ENCODE measurements at regions not wholly inside any gene's neighbourhood (a gene's known extent, or its start where the extent isn't known, plus 50 kb on each side); places are given as distances from the start of the nearest gene placed in this dataset.
A peak's percentile ranks its signal among the peaks of the same experiment; 100 is the strongest.

- intact Hi-C loops (cut with DNase I; ENCODE audit: low total_unique reads) = no loop called here
- Histone ChIP-seq H3K4me1 (peaks cover 31% of the 10 kb centered on the region), H3K27ac (peak overlapping the region; percentile 53 to 100), H3K9me3 (no peaks in the 10 kb centered on the region), H3K27me3 (no peaks in the 10 kb centered on the region), H3K36me3 (ENCODE audit: low read depth, missing control alignments) (no peaks in the 10 kb centered on the region), H3K4me3 (peak overlapping the region; percentile 78 to 97)
- peak; percentile 99 for DNase-seq
- 5 to 8% methylated on average over 23 to 34 of the region's 49 CpGs for WGBS, 2 donors
- no peak for TF ChIP-seq POLR2A (IDR thresholded peaks at IDR 0.05)
- TF ChIP-seq CTCF (IDR thresholded peaks at IDR 0.05) = peak in 1 of 3 experiments; percentile 1
Measured at GRCh38 chr9:94165592-94166235, 81.5 kb downstream of the PTPDC1 start.

DNA sequence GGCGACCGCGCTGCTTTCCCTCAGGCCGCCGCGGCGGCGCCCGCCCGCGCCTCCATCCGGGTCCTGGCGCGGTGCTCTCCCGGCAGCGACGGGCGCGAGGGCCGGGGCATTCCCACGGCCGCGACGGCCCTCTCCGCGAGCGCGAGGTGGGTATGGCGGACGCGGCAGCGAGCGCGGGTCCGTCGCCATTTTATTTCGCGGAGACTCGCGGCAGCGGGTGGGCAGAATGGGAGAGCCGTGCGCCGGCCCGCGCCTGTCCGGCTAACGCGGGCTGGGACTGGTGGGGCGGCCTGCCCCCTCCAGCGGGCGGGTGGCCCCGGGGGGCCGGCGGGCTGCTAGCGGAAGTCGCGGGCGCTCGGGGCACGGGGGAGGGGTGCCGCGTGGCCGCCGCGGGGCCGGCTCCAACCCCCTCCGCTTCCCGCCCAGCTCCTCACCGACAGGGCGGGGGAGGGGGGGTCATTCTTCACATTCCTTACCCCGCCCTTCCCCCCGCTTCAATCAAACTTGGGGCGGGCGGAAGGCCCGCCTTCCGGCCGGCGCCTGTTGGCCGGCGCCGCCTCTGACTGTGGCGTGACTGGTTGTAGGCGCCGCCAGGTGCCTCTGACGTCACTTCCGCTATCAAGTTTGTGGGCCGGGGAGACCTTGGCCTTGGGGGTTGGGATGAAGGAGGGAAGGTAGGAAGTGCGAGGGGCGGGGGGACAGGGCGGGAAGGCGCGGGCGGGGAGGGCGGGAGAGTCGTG lies 82.1 kb downstream of the PTPDC1 start:
- 0% methylated on average over 32 of the region's 96 CpGs; no CpG with 5 or more reads in 1 of the 2 donors for WGBS, 2 donors
- Histone ChIP-seq H3K9me3 (no peaks in the 10 kb centered on the region), H3K27ac (peak overlapping the region; percentile 94 to 100), H3K36me3 (ENCODE audit: low read depth, missing control alignments) (no peaks in the 10 kb centered on the region), H3K27me3 (no peaks in the 10 kb centered on the region), H3K4me3 (peak overlapping the region; percentile 78 to 97), H3K4me1 (peaks cover 31% of the 10 kb centered on the region)
- TF ChIP-seq POLR2A (IDR thresholded peaks at IDR 0.05) = peak; percentile 81
- TF ChIP-seq CTCF (IDR thresholded peaks at IDR 0.05) = peak in 2 of 3 experiments; percentile 1 to 19
- intact Hi-C loops (cut with DNase I; ENCODE audit: low total_unique reads) = no loop called here
- peak; percentile 99 for DNase-seq

DNA sequence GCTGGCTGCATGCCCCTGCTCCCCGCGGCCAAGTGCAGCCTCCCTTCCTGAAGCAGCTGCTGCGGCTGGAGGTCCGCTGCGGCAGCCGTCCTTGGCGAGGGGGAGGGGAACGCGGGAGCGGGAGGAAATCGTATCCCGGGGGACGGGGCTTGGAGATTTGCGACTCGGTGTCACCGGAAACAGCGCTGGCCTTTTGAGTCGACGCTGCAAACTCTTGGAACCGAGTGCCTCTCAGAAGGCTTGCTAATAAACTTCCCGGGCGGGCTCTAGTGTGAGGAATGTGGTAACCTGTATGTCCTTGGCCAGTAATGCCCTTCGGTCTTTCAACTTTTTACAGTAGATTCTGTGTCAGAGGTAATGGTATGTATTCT lies 82.7 kb downstream of the PTPDC1 start:
- Histone ChIP-seq H3K36me3 (ENCODE audit: low read depth, missing control alignments) (no peaks in the 10 kb centered on the region), H3K4me3 (peak overlapping the region; percentile 78 to 97), H3K27me3 (no peaks in the 10 kb centered on the region), H3K27ac (peak overlapping the region; percentile 94 to 100), H3K4me1 (peaks cover 31% of the 10 kb centered on the region), H3K9me3 (no peaks in the 10 kb centered on the region)
- intact Hi-C loops (cut with DNase I; ENCODE audit: low total_unique reads) = no loop called here
- no peak for DNase-seq
- TF ChIP-seq POLR2A (IDR thresholded peaks at IDR 0.05) (no peak), CTCF (IDR thresholded peaks at IDR 0.05) (no peak)
- WGBS, 2 donors = 1% methylated on average over 19 to 23 of the region's 23 CpGs

DNA sequence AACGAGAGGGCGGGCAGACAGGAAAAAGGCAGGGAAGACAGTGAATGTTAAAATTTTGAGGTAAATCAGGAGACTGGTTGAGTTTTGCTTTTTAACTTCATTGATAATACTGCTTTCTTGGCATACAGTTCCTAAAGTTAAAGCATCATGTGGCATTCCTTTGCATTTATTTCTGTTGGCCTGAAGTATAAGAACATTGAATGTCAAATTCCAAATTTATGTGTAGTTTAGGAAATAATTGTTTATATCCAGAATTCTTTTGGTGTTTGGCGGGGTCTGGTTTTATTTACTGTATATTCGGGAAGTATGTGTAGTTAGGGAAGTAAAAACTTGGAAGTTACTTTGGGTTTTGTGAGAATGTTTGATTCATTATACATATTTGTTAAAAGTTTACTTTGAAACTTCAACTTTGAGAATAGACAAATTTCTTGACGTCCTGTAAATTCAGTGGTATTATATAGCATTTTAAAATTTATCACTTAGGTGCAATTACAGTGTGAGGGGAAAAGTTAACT lies 83.2 kb downstream of the PTPDC1 start:
- no peaks in the 10 kb centered on the region for H3K36me3 ChIP-seq (ENCODE audit: low read depth, missing control alignments)
- intact Hi-C loops (cut with DNase I; ENCODE audit: low total_unique reads) = no loop called here
- H3K9me3 ChIP-seq = no peaks in the 10 kb centered on the region
- 1 to 2% methylated on average over 5 of the region's 5 CpGs for WGBS, 2 donors
- peaks cover 31% of the 10 kb centered on the region for H3K4me1 ChIP-seq
- peak overlapping the region; percentile 78 to 97 for H3K4me3 ChIP-seq
- no peak for TF ChIP-seq POLR2A (IDR thresholded peaks at IDR 0.05)
- TF ChIP-seq CTCF (IDR thresholded peaks at IDR 0.05) = no peak
- peak overlapping the region; percentile 94 to 100 for H3K27ac ChIP-seq
- H3K27me3 ChIP-seq = no peaks in the 10 kb centered on the region
- no peak for DNase-seq
